H1 (cell line): ENCODE measurements at regions not wholly inside any gene's neighbourhood (a gene's known extent, or its start where the extent isn't known, plus 50 kb on each side); places are given as distances from the start of the nearest gene placed in this dataset.

Experiments
- CTCF ChIA-PET: fragments of 300-600 bp; sonication (Branson Sonifier 250); formaldehyde crosslinking; loops from one replicate; lab custom pipeline; 2021; ENCODE audit not compliant: partially characterized antibody; lab: Charles Lee
- POLR2A ChIA-PET: fragments of 300-600 bp; sonication (Branson Sonifier 250); formaldehyde crosslinking; loops from one replicate; lab custom pipeline; 2021; ENCODE audit warnings: inconsistent platforms; ENCODE audit not compliant: partially characterized antibody; lab: Charles Lee
- DNase-seq, 2 experiments: peaks; one replicate each; pipeline versions ENCODE4 v3.0.0 to v3.0.0-alpha.2; 2010 to 2022; ENCODE audit warnings: low spot score in 2 of 2, low read depth in 1 of 2, mixed read lengths in 1 of 2
- FAIRE-seq: peaks from 2 replicates; lab custom pipeline; 2011; peaks lifted over from hg19 to GRCh38; lab: Jason Lieb, UNC
- H2AFZ ChIP-seq: 2 replicates; pipeline ENCODE4 v1.8.1; 2012; ENCODE audit warnings: low read length, inconsistent platforms
- H2AK5ac ChIP-seq: 2 replicates; pipeline ENCODE4 v1.6.1; 2013; ENCODE audit warnings: low read depth, low read length
- H2BK120ac ChIP-seq: replicated peaks from 2 replicates; pipeline ENCODE3; 2013; ENCODE audit warnings: low read depth, low read length, inconsistent platforms
- H2BK12ac ChIP-seq: 2 replicates; pipeline ENCODE4 v1.6.1; 2013; ENCODE audit warnings: low read depth, low read length
- H2BK15ac ChIP-seq: 2 replicates; pipeline ENCODE4 v1.6.1; 2013; ENCODE audit warnings: low read length
- H2BK20ac ChIP-seq: 2 replicates; pipeline ENCODE4 v1.6.1; 2013; ENCODE audit warnings: low read length
- H2BK5ac ChIP-seq: 2 replicates; pipeline ENCODE4 v1.6.1; 2013; ENCODE audit warnings: low read depth, low read length
- H3K14ac ChIP-seq: 2 replicates; pipeline ENCODE4 v1.6.1; 2013; ENCODE audit warnings: inconsistent platforms; ENCODE audit not compliant: insufficient read length
- H3K18ac ChIP-seq: 2 replicates; pipeline ENCODE4 v1.6.1; 2013; ENCODE audit warnings: low read length; ENCODE audit errors: extremely low read depth
- H3K23ac ChIP-seq: 2 replicates; pipeline ENCODE4 v1.6.1; 2013; ENCODE audit warnings: inconsistent platforms; ENCODE audit not compliant: insufficient read length
- H3K23me2 ChIP-seq: 2 replicates; pipeline ENCODE4 v1.6.1; 2013; ENCODE audit warnings: low read depth, low read length
- H3K27ac ChIP-seq: 2 replicates; pipeline ENCODE4 v1.6.1; 2011; ENCODE audit warnings: low read depth, low read length, inconsistent platforms
- H3K27me3 ChIP-seq, 4 experiments: replicated peaks in 1 of 4; 1 replicate in 1 of 4; 2 replicates in 3 of 4; pipeline versions ENCODE4 v1.6.1 to v1.8.1; 2011 to 2013; ENCODE audit warnings: low read length in 3 of 4, mild to moderate bottlenecking in 3 of 4, inconsistent platforms in 2 of 4, mixed read lengths in 2 of 4, moderate library complexity in 1 of 4; ENCODE audit not compliant: control insufficient read depth in 3 of 4, insufficient read depth in 3 of 4; ENCODE audit errors: extremely low read depth in 1 of 4
- H3K36me3 ChIP-seq, 4 experiments: 2 replicates each; pipeline versions ENCODE4 v1.6.1 to v1.8.1; 2011 to 2013; ENCODE audit warnings: mild to moderate bottlenecking in 4 of 4, low read length in 3 of 4, moderate library complexity in 2 of 4, control low read depth in 1 of 4, inconsistent platforms in 1 of 4; ENCODE audit not compliant: insufficient read depth in 4 of 4, control insufficient read depth in 2 of 4
- H3K4ac ChIP-seq: replicated peaks from 2 replicates; pipeline ENCODE3; 2013; ENCODE audit warnings: low read length, low read depth, mixed read lengths, inconsistent platforms; ENCODE audit not compliant: insufficient read length
- H3K4me1 ChIP-seq, 4 experiments: replicated peaks in 1 of 4; 1 replicate in 1 of 4; 2 replicates in 3 of 4; pipeline versions ENCODE4 v1.6.1 to v1.8.1; 2011 to 2013; ENCODE audit warnings: low read length in 3 of 4, inconsistent platforms in 2 of 4, mixed read lengths in 1 of 4; ENCODE audit not compliant: insufficient read depth in 4 of 4, control insufficient read depth in 3 of 4
- H3K4me2 ChIP-seq, 2 experiments: 2 replicates each; pipeline versions ENCODE4 v1.6.1 to v1.8.1; 2011 to 2013; ENCODE audit warnings: low read depth in 2 of 2, low read length in 2 of 2, control low read depth in 1 of 2, inconsistent platforms in 1 of 2, mild to moderate bottlenecking in 1 of 2; ENCODE audit not compliant: insufficient read depth in 1 of 2
- H3K4me3 ChIP-seq, 4 experiments: fragments of 200-600, 300-600 bp in 1 of 4; sonication (generic), shearing (Covaris generic), sonication (Bioruptor Twin) in 1 of 4; 2 replicates each; pipeline versions ENCODE4 v1.5.1 to v1.8.1; 2011 to 2016; ENCODE audit warnings: low read length in 4 of 4, low read depth in 3 of 4, control low read depth in 2 of 4, inconsistent platforms in 2 of 4, mild to moderate bottlenecking in 2 of 4, mixed read lengths in 1 of 4, moderate library complexity in 1 of 4; ENCODE audit not compliant: insufficient read depth in 2 of 4; ENCODE audit errors: extremely low read depth in 1 of 4
- H3K56ac ChIP-seq: replicated peaks from 2 replicates; pipeline ENCODE3; 2013; ENCODE audit warnings: low read depth, mild to moderate bottlenecking, mixed read lengths, low read length, inconsistent platforms; ENCODE audit not compliant: insufficient read length
- H3K79me1 ChIP-seq: 2 replicates; pipeline ENCODE4 v1.6.1; 2013; ENCODE audit warnings: low read depth, low read length, control low read depth
- H3K79me2 ChIP-seq, 2 experiments: 2 replicates each; pipeline versions ENCODE4 v1.6.1 to v1.8.1; 2012 to 2013; ENCODE audit warnings: low read length in 2 of 2, mild to moderate bottlenecking in 2 of 2, inconsistent platforms in 1 of 2; ENCODE audit not compliant: insufficient read depth in 2 of 2, control insufficient read depth in 1 of 2
- H3K9ac ChIP-seq, 4 experiments: replicated peaks in 1 of 4; 1 replicate in 1 of 4; 2 replicates in 3 of 4; pipeline versions ENCODE4 v1.6.1 to v1.8.1; 2011 to 2013; ENCODE audit warnings: low read depth in 3 of 4, low read length in 3 of 4, control low read depth in 2 of 4, mild to moderate bottlenecking in 2 of 4, moderate library complexity in 2 of 4, inconsistent platforms in 1 of 4; ENCODE audit errors: extremely low read depth in 1 of 4
- H3K9me3 ChIP-seq, 2 experiments: 2 replicates each; pipeline versions ENCODE4 v1.6.1 to v1.8.1; 2012 to 2013; ENCODE audit warnings: mild to moderate bottlenecking in 2 of 2, moderate library complexity in 2 of 2, control low read depth in 1 of 2, inconsistent platforms in 1 of 2, low read depth in 1 of 2, low read length in 1 of 2, mixed read lengths in 1 of 2; ENCODE audit not compliant: insufficient read depth in 2 of 2
- H4K20me1 ChIP-seq, 2 experiments: replicated peaks in 1 of 2; 2 replicates each; pipeline versions ENCODE3 to v1.8.1; 2011 to 2013; ENCODE audit warnings: inconsistent platforms in 2 of 2, low read length in 2 of 2, mild to moderate bottlenecking in 1 of 2; ENCODE audit not compliant: insufficient read depth in 2 of 2, control insufficient read depth in 1 of 2
- H4K5ac ChIP-seq: 2 replicates; pipeline ENCODE4 v1.6.1; 2013; ENCODE audit warnings: low read length, low read depth, mixed read lengths, inconsistent platforms; ENCODE audit not compliant: insufficient read length
- H4K8ac ChIP-seq: 2 replicates; pipeline ENCODE4 v1.8.0; 2013; ENCODE audit warnings: mild to moderate bottlenecking, moderate library complexity, low read length, inconsistent platforms; ENCODE audit not compliant: insufficient read depth; ENCODE audit errors: extremely low read depth
- H4K91ac ChIP-seq: replicated peaks from 2 replicates; pipeline ENCODE3; 2013; ENCODE audit warnings: low read length, mixed read lengths, inconsistent platforms; ENCODE audit not compliant: insufficient read length
- RBBP5 ChIP-seq: IDR thresholded peaks from 2 replicates; pipeline ENCODE4 v1.7.1; 2012; ENCODE audit warnings: low read depth, mild to moderate bottlenecking, inconsistent platforms, low read length, moderate library complexity, borderline replicate concordance
- WGBS, 2 experiments: shearing (Covaris generic) in 1 of 2; methylation state at CpG; one replicate each; pipeline versions ENCODE4 v1.1.6 to v1.1.7; 2013 to 2015; ENCODE audit warnings: low lambda C conversion rate in 2 of 2, mixed read lengths in 2 of 2, inconsistent platforms in 1 of 2, low coverage in 1 of 2, missing lambda C conversion rate in 1 of 2; ENCODE audit not compliant: insufficient replicate concordance in 2 of 2, insufficient coverage in 1 of 2, insufficient read length in 1 of 2; ENCODE audit errors: extremely low coverage in 1 of 2, missing lambda C conversion rate in 1 of 2; 5-methylcytosine and 5-hydroxymethylcytosine counted together

DNA sequence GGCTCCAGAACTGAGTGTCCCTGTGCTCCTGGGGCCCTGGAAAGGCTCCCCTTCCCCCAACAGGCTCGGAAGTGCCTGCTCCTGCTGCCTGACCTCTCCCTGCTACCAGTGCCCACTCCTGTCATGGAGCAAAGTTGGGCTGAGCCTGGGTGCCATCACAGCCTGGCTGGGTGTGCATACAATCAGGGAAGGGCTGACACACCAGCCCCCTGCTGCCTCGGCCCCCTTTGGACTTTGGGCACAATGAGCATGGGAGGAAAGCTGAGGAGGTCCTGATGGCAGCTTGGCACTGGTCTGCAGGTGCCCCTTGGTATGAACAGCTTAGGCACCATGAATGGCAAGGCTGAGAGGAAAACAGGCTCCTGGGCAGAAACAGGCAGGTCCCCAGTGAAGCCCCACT is 405.0 kb downstream of the PID1 start:
- no peaks in the 10 kb centered on the region for H3K23me2 ChIP-seq
- H2BK20ac ChIP-seq = no peak overlapping the region
- H3K27me3 ChIP-seq = no peaks in the 10 kb centered on the region
- H2BK120ac ChIP-seq = no peak overlapping the region
- ChIA-PET CTCF (interaction anchor here (0.8 kb wide), 1 partner anchor 116 kb away, joined by 3 read pairs; no protein-coding TSS in a partner anchor), POLR2A (no interaction called here)
- no peak overlapping the region for H2BK5ac ChIP-seq
- no peak overlapping the region for H4K8ac ChIP-seq
- no peaks in the 10 kb centered on the region for H3K79me2 ChIP-seq
- H3K14ac ChIP-seq = no peak overlapping the region
- H3K79me1 ChIP-seq = no peaks in the 10 kb centered on the region
- H4K91ac ChIP-seq = no peak overlapping the region
- H3K4me2 ChIP-seq = no peak overlapping the region
- H3K4me1 ChIP-seq = peaks cover 0 to 3% (median 0%) of the 10 kb centered on the region in 4 experiments; a peak in 1 of 7 replicates
- H4K20me1 ChIP-seq = no peaks in the 10 kb centered on the region
- H2BK15ac ChIP-seq = no peak overlapping the region
- no peak overlapping the region for H3K9ac ChIP-seq
- no peak for TF ChIP-seq RBBP5
- H3K4ac ChIP-seq = no peak overlapping the region
- FAIRE-seq (no peak), DNase-seq (no peak)
- no peak overlapping the region for H3K23ac ChIP-seq
- no peak overlapping the region for H2AFZ ChIP-seq
- no peaks in the 10 kb centered on the region for H3K36me3 ChIP-seq
- H4K5ac ChIP-seq = no peak overlapping the region
- H3K9me3 ChIP-seq = peaks cover 11 to 12% of the 10 kb centered on the region in 2 experiments
- 100% methylated on average over 2 of the region's 2 CpGs; no CpG with 5 or more reads in 1 of the 2 experiments for WGBS, 2 experiments
- H3K27ac ChIP-seq = no peak overlapping the region
- H3K18ac ChIP-seq = no peak overlapping the region
- no peak overlapping the region for H2AK5ac ChIP-seq
- H3K4me3 ChIP-seq = no peak overlapping the region
- no peak overlapping the region for H3K56ac ChIP-seq
- H2BK12ac ChIP-seq = no peak overlapping the region
